Femur (tissue), 1 donor: ENCODE measurements at regions not wholly inside any gene's neighbourhood (a gene's known extent, or its start where the extent isn't known, plus 50 kb on each side); places are given as distances from the start of the nearest gene placed in this dataset.
A peak's percentile ranks its signal among the peaks of the same experiment; 100 is the strongest.

Source experiments
- DNase-seq: peaks from one replicate; pipeline ENCODE4 v3.0.0-alpha.2; 2017

- DNase-seq, result no peak
Observed at GRCh38 chr15:51156957-51157356, 62.3 kb upstream of the TNFAIP8L3 start.

GRCh38 chr15:51155891-51156290 lies 61.2 kb upstream of the TNFAIP8L3 start:
- DNase-seq, result peak; percentile 69

GRCh38 chr15:51155016-51155580 lies 60.4 kb upstream of the TNFAIP8L3 start:
- DNase-seq, result no peak
